ENCODE measurements at regions not wholly inside any gene's neighbourhood (a gene's known extent, or its start where the extent isn't known, plus 50 kb on each side); places are given as distances from the start of the nearest gene placed in this dataset.
"Not testable (repeated sequence)": the region's sequence is repeated elsewhere in the genome, so short reads cannot be mapped to it uniquely, and the experiment has no call there.

GRCh38 chr12:131473741-131474709 is 236.9 kb upstream of the SFSWAP start:
- no peak for DNase-seq (ENCODE audit: low read depth, low spot score)

DNA sequence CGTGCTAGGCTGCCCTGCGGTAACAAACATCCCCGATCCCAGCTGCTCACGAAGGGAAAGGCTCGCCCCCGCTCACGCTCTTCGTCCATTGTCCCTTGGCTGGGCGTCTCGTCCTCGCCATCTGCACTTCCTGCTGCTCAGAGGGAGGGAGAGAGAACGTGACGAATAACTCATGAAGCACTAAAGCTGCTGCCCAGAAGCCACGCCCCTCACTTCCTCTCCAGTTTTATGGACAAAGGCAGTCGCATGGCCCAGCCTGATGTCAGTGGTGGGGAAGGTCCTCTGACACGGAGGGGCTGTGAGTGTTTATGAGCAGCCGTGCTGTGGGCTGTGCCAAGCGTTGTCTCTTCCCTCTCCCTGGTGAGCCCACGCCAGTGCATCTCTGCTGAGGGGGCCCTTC is 235.9 kb upstream of the SFSWAP start:
- not testable (repeated sequence) for DNase-seq (ENCODE audit: low read depth, low spot score)

DNA sequence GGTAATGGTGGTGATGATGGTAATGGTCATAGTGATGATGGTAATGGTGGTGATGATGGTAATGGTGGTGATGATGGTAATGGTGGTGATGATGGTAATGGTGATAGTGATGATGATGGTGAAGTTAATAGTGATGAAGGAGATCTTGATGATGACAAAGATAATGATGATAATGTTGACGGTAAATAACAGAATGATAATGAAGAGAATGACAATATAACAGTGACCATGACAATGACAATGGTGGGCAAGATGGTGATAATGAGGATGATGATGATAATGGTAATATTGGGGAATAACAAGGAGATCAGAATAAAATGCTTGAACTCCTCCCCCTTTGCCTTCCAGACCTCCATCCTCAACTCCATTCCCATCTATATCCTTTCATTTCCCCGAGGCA is 233.3 kb upstream of the SFSWAP start:
- DNase-seq (ENCODE audit: low read depth, low spot score), result no peak

DNA sequence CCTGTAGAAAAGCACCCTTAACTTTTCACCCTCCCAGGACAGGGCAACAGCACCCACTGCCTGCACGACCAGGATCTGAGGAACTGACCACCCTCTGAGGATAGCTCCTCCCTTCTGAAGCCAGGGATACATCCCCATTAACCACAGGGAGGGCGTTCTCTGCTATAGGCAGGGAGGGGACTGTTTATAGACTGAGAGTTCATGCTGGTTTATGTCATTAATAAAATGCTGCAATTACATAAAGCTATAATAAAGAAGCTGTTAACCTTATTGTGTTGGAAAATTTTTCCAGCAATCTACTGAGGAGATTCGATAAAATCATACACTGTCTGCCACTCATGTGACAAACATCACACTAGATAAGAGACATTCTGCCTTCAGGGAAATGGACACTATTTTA is 232.4 kb upstream of the SFSWAP start:
- no peak for DNase-seq (ENCODE audit: low read depth, low spot score)

GRCh38 chr12:131482199-131482598 is 228.7 kb upstream of the SFSWAP start:
- DNase-seq (ENCODE audit: low read depth, low spot score), result no peak

GRCh38 chr12:131482686-131483085 is 228.2 kb upstream of the SFSWAP start:
- DNase-seq (ENCODE audit: low read depth, low spot score), result no peak

GRCh38 chr12:131486451-131487230 is 224.2 kb upstream of the SFSWAP start:
- DNase-seq (ENCODE audit: low read depth, low spot score), result no peak

DNA sequence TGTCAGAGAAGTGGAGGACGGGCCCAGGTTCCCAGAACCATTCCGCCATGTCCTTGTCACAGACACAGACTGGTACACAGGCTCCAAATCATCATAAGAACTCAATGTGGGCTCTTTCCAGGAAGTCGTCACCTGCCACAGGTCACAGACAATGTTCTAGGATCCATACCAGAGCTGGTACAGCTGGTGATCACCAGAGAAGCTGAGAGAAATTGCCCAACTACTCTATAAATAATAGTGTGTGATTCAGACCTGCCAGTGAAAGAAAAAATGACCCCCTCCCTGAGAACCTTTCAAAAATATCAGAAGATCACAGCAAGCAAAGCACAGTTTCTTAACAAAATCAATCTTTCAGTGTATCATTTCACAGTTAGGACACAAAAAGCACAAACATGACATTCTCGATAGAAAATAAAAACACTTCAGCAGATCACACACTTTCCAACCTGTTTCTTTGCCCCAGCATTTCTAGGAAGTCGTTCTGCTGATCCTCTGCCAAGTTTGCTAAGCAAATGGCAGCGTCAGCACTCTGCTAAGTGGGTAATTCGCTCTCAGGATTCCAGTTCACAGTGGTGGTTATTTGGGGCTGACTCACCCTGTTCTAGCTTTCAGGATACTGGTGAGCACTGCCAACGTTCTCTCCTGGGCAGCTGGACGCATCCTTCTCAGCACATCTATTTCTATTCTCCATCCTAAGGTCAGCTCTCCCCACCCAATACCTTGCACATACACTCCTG is 223.3 kb upstream of the SFSWAP start:
- DNase-seq (ENCODE audit: low read depth, low spot score), result no peak

GRCh38 chr12:131489718-131490117 is 221.2 kb upstream of the SFSWAP start:
- DNase-seq (ENCODE audit: low read depth, low spot score), result no peak

GRCh38 chr12:131491155-131491554 is 219.7 kb upstream of the SFSWAP start:
- no peak for DNase-seq (ENCODE audit: low read depth, low spot score)

DNA sequence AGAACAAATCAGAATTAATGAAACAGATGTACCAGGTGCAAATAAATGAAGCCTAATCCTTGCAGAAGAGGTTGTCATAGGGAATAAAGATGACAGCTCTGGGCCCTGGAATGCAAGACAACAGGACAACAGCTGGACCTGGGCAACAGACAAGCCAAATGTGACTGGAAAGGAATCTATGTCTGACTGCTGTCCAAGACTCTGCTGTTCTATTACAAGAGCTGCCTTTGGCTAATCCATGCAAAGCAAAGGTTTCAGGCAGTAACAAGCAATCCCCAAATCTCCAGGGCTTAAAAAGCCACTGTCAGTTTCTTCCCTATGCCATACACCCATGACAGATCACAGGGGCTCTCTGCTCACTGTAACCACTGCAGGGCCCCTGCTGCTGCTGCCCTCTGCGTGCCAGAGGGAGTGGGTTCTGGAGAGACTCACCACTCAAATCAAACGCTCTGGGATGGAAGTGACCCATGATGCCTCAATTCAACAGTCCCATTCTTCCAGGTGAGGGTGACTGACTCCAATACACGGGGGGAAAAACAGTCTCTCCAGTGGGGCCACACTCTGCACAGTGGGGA is 218.9 kb upstream of the SFSWAP start:
- DNase-seq (ENCODE audit: low read depth, low spot score), result no peak

DNA sequence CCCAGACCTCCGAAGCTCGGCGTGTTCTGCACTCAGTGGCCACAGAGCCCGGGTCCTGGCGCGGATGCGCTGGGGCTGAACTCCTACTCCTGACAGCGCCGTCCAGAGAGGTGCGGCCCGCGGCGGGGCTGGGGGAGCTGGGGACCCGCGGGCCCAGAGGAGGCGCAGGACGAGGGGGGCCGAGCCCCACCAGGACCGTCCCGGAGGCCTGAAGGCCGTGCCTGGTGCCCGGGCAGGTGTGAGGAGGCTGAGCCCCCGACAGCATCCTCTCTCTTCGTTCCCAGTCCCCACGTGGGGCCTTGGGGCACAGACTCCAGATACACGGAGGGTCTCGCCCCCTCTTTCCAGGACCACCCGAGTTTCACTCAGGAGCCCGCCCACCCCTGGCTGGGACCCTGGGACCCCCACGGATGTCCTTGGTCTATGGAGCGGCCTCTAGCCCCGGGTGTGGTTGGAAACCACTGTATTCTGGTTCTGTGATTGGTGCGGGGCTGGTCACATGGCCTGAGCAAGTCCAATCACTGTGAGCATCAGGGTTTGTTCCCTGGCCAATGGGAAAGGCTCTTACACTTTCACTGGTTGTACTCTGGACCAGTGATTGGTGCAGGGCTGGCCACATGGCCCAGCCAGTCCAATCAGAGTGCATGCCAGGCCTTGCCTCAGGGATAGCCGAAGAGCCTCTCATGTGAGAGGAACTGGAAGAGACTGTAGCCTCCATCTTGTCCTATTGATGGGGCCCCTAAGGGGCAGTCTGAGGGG is 217.6 kb upstream of the SFSWAP start:
- DNase-seq (ENCODE audit: low read depth, low spot score), result no peak

DNA sequence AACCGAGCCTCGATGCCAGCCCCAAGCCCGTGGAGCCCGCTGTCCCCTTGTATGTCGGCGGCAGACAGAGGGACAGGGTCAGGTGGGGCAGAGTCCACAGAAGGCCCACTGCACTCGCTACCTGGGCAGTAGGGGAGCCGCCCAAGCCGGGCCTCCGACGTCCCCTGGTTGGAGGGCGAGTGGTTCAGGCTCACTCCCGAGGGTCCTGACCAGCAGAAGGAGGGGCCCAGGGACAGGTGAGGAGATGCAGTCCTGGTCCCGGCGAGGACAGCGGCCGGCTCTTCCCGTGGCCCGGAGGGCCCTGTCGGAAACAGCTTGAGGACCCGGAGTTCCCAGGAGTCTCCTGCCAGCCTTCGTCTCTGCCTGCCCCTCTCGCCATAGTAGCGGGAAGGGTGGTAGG is 216.7 kb upstream of the SFSWAP start:
- no peak for DNase-seq (ENCODE audit: low read depth, low spot score)

DNA sequence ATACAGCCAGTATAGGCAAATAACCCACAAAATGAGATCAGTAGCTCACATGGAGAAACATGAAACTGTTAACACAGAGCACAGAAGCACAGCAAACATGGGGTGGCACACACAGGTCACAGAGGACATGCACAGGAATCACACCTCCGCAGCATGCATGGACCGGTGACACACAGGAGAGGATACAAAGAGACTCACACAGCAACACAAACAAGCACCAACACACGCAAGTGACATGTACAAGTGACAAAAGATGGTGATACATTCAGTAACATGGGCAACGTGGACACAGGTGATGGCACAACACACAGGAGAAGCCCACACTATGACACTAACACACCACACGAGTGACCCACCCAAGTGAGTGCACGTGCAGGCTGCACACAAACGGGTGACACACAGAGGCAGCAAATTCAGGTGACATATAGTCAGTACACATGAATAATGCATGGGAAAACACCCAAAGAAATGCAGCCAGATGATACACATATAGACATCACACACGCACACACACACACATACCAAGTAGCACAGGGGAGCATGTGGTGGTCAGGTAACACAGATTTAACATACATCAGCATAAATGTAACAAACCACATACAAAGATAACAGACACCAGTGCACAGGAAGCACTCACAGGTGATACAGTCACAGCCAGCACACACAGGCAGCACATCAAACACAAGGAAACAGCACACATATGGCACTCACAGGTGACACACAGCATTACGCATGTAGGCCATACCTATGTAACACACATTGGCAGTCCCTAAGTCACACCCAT is 216.0 kb upstream of the SFSWAP start:
- no peak for DNase-seq (ENCODE audit: low read depth, low spot score)

DNA sequence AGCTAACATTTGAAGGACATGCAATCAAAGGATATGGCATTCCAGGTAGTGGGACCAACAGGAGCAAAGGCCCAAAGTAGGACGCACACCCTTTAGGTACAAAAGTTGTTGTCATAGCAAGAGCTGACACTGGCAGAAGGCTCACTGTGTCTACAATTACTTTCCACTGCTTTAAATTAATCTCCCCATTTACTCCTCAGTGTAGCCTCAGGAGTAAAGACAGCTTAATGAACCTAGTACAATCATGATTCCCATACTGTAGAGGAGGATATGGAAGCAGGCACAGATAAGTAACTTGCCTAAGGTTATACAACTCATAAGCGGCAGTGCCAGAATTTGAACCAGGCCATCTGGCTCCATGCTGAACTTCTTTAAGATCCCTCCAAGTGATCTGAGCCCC is 212.9 kb upstream of the SFSWAP start:
- no peak for DNase-seq (ENCODE audit: low read depth, low spot score)

GRCh38 chr12:131499160-131499863 is 211.6 kb upstream of the SFSWAP start:
- no peak for DNase-seq (ENCODE audit: low read depth, low spot score)

DNA sequence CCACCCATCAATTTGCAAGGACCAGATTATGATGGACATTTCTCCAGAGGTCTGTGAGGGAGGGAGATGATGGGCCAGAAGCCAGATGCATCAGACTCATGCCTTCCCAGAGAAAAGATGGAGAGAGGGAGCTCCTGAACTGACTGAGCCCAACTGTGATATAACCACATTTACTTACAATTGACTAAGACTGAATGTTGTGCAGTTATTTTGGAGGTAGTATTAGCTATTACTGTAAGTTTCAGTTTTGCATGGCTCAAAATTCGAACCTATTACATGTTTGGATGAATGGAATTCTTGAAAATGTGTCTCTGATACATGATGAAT is 211.1 kb upstream of the SFSWAP start:
- DNase-seq (ENCODE audit: low read depth, low spot score), result no peak

DNA sequence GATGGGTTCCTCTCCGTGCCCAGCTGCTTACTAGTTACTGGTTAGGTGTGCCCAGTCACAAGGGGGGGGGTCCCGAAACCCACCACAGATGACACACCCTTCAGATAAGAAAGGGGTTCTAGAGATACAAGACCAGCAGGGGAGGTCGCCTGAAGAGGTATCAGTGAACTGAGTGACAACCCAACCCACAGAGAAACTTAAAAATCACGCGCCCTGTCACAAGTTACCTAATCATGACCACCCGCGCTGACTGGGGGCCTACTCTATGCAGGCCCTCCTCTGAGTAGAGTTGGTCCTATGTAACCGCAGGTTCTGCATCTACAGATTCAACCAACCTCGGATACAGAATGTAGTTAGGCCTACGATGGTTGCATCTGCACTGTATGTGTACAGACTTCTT is 210.3 kb upstream of the SFSWAP start:
- DNase-seq (ENCODE audit: low read depth, low spot score), result no peak

- no peak for DNase-seq (ENCODE audit: low read depth, low spot score)
Observed at GRCh38 chr12:131505561-131505960, 205.3 kb upstream of the SFSWAP start.

DNA sequence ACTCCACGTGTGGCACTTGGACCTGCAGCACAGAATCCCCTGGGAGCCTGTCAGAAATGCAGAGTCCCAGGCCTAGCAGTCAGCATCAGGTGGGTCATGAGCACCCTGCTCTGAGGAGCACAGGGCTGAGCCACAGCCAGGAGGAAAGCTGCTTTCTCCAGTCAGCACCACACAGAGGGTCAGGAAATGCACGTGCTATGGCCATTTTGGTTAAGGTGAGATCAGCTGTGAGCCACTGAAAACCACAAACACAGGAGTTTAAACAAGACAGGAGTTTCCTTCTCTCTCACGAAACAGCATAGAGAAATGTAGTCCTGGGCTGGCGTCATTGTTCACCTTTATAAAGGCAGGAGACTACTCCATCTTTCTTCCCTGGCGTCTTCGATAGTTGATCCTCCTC is 204.5 kb upstream of the SFSWAP start:
- no peak for DNase-seq (ENCODE audit: low read depth, low spot score)

All from activated CD4-positive, CD25-positive, alpha-beta regulatory T cell treated with anti-CD3 and anti-CD28 coated beads, Interleukin-2, amount 50 U/mL, for 16 hours (primary cell).